ENCODE measurements at regions not wholly inside any gene's neighbourhood (a gene's known extent, or its start where the extent isn't known, plus 50 kb on each side); places are given as distances from the start of the nearest gene placed in this dataset.

- TF ChIP-seq CTCF (IDR thresholded peaks at IDR 0.05 in 2 of 3, conservative IDR thresholded peaks at IDR 0.05 in 1 of 3; ENCODE audit: insufficient read depth in 2 of 3, low read depth in 1 of 3, low read length in 3 of 3) (no peak), STAT6 (CRISPR knock-in tag; IDR thresholded peaks at IDR 0.05) (no peak), NR3C1 (CRISPR knock-in tag; IDR thresholded peaks at IDR 0.05) (no peak), TAF1 (IDR thresholded peaks at IDR 0.05; ENCODE audit: control insufficient read depth, extremely low read depth, insufficient read depth, low read length, severe bottlenecking) (no peak), POLR2A (conservative IDR thresholded peaks at IDR 0.05) (no peak), KLF13 (tag; IDR thresholded peaks at IDR 0.05; ENCODE audit: borderline replicate concordance, low read depth) (no peak), GABPA (tag; conservative IDR thresholded peaks at IDR 0.05; ENCODE audit: low read depth) (no peak), SP1 (CRISPR knock-in tag; IDR thresholded peaks at IDR 0.05) (no peak), PHB2 (IDR thresholded peaks at IDR 0.05; ENCODE audit: low read depth) (no peak), POLR2AphosphoS5 (IDR thresholded peaks at IDR 0.05; ENCODE audit: control insufficient read depth, insufficient read depth, low read depth, low read length) (no peak), SIX5 (IDR thresholded peaks at IDR 0.05; ENCODE audit: borderline replicate concordance in 1 of 2, insufficient read depth in 1 of 2, low read depth in 1 of 2, low read length in 2 of 2) (no peak)
Measured at GRCh38 chr18:75896865-75897264, 469.4 kb upstream of the SMIM21 start.

Measured in K562 (cell line).